Right cardiac atrium (tissue), 5 donors: ENCODE measurements at regions not wholly inside any gene's neighbourhood (a gene's known extent, or its start where the extent isn't known, plus 50 kb on each side); places are given as distances from the start of the nearest gene placed in this dataset.

Source experiments
- ATAC-seq, 2 donors: fragments of 200-7000 bp; cut with Tn5 transposase; one replicate each; pipeline versions ENCODE4 v1.8.0 to v1.9.1; 2020; ENCODE audit warnings: moderate library complexity in 2 of 2, mild to moderate bottlenecking in 1 of 2
- DNase-seq, 3 donors: peaks; one replicate each; pipeline ENCODE4 v3.0.0-alpha.2; 2020
- H3K27ac ChIP-seq: one replicate; pipeline ENCODE4 v1.5.1; 2013; ENCODE audit warnings: mild to moderate bottlenecking, low read length, control low read depth, moderate library complexity
- H3K27me3 ChIP-seq: one replicate; pipeline ENCODE4 v1.6.1; 2013; ENCODE audit not compliant: control insufficient read depth, insufficient read depth
- H3K4me1 ChIP-seq: one replicate; pipeline ENCODE4 v1.6.1; 2013; ENCODE audit warnings: low read length; ENCODE audit not compliant: control insufficient read depth, insufficient read depth
- H3K4me3 ChIP-seq: one replicate; pipeline ENCODE4 v1.5.1; 2013; ENCODE audit warnings: low read length, control low read depth
- H3K9me3 ChIP-seq: one replicate; pipeline ENCODE4 v1.6.1; 2013; ENCODE audit warnings: low read length; ENCODE audit not compliant: control insufficient read depth
- WGBS: extraction: QIAGEN DNeasy Blood & Tissue Kit; methylation state at CpG from one replicate; pipeline ENCODE4 v1.1.7; 2013; 5-methylcytosine and 5-hydroxymethylcytosine counted together
- intact Hi-C, 4 donors: fragments of 100-400 bp; cut with DNase I; formaldehyde crosslinking; loops; one replicate each; pipeline versions ENCODE4 v1.11.0 to v1.14.0; 2022 to 2023
- donor health status: healthy with polysubstance abuse.
- donor health status: DM: no; HTN: yes; CAD: no.
- donor health status: DM: no; HTN: no; CAD: no.
- donor health status: DM: no; HTN: yes; CAD: no; lungs with severe emphysema.
- donor health status: DM: yes; HTN: yes; CAD: no.

DNA sequence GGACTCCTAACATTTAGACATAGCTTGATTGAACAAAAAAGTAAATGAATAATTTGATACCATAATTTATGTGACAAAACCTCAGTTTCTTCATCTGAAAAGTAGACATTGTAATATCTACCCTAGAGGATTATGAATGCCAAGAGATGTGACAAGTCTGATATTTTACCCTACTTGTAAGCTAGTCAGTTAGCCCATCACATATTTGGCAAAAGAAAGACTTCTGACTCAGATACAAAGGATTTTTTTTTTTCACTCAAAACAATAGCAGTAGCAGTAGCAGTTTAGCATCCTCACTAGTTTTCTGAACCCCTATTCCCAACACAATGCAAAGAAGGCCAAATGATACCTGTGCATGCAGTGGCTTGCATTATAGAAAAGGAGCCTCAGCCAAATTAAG, 377.3 kb upstream of the E2F7 start:
- intact Hi-C loops, result no loop called here
- no peak for DNase-seq
- Histone ChIP-seq H3K27me3 (no peaks in the 10 kb centered on the region), H3K4me3 (no peak overlapping the region), H3K9me3 (no peaks in the 10 kb centered on the region), H3K4me1 (no peaks in the 10 kb centered on the region), H3K27ac (no peak overlapping the region)
- no peak for ATAC-seq

- no peak for ATAC-seq
- H3K4me3 ChIP-seq, result no peak overlapping the region
- intact Hi-C loops, result no loop called here
These were observed 374.4 kb upstream of the E2F7 start for GRCh38 chr12:77439749-77440148.

DNA sequence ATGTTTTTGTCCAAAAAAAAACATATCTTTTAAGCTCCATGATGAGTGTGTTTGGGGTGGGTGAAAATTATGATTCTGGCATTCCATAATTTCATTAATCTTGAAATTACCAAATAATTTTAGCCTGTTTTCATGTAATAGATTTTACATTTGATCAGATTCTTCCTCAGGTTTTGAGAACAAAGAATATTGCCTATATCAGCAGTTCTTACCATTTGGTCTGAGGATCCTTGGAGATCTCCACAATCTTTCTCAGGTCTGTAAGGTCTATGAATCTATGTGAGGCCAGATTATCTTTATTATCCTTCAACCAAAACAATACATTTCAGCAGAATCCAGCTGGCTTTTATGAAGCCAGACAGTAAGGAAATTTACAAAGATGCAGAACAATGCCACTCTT, 373.3 kb upstream of the E2F7 start:
- intact Hi-C loops, result no loop called here
- Histone ChIP-seq H3K27ac (no peak overlapping the region), H3K4me1 (no peaks in the 10 kb centered on the region), H3K4me3 (no peak overlapping the region), H3K9me3 (no peaks in the 10 kb centered on the region), H3K27me3 (no peaks in the 10 kb centered on the region)
- no peak for DNase-seq
- no peak for ATAC-seq

More at GRCh38 chr12:77439749-77440148, 374.4 kb upstream of the E2F7 start:
- DNase-seq, result no peak
- no peaks in the 10 kb centered on the region for H3K27me3 ChIP-seq
- no peak overlapping the region for H3K27ac ChIP-seq
- H3K9me3 ChIP-seq, result no peaks in the 10 kb centered on the region
- H3K4me1 ChIP-seq, result no peaks in the 10 kb centered on the region

DNA sequence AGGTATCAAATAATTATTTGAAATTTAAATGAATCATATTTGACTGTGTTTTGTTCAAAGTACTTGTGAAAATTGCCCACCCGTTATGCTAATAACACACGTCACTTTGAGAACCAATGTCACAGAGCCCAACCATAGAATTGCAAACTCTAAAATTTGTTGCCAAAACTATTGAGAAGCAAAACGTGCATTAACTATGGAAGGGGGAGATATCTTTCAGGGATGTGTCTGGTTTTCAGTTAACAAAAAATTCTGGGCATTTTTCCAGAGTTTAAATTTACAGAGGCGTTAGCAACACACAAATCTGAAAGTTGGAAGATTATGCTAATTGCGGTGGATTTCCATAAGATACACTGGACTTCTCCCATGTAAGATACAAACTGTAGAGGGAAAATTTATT, 371.8 kb upstream of the E2F7 start:
- Histone ChIP-seq H3K27me3 (no peaks in the 10 kb centered on the region), H3K27ac (no peak overlapping the region), H3K4me3 (no peak overlapping the region), H3K9me3 (no peaks in the 10 kb centered on the region), H3K4me1 (no peaks in the 10 kb centered on the region)
- WGBS, result 51% methylated on average over 5 of the region's 5 CpGs
- ATAC-seq (no peak), DNase-seq (no peak)
- intact Hi-C loops, result no loop called here

- Histone ChIP-seq H3K9me3 (no peaks in the 10 kb centered on the region), H3K27ac (no peak overlapping the region), H3K27me3 (no peaks in the 10 kb centered on the region), H3K4me3 (no peak overlapping the region), H3K4me1 (no peaks in the 10 kb centered on the region)
- DNase-seq (no peak), ATAC-seq (no peak)
- intact Hi-C loops, result no loop called here
- 66% methylated on average over 5 of the region's 5 CpGs for WGBS
These were observed 370.2 kb upstream of the E2F7 start for GRCh38 chr12:77435446-77436091.

DNA sequence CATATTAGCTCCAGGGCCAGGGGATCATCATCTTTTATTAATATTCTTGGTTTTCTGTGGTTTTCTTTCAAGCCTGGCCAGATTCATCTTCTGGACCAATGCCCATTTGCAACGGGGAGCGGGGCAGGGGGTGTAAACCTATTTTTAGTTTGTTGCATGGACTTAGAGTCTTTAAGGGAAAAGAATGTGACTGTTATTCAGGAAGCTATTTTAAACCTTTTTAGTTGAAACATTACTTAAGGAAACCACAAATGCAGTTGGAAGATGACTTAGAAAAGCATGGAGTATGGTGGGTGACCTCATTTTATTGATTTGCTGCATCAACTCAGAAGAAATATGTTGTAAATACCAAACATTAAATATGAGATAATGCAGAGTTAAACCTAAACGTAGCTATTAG, 368.4 kb upstream of the E2F7 start:
- DNase-seq (no peak), ATAC-seq (no peak)
- Histone ChIP-seq H3K27ac (no peak overlapping the region), H3K9me3 (no peaks in the 10 kb centered on the region), H3K27me3 (no peaks in the 10 kb centered on the region), H3K4me3 (no peak overlapping the region), H3K4me1 (peaks cover 1% of the 10 kb centered on the region)
- 27% methylated on average over 3 of the region's 3 CpGs for WGBS
- intact Hi-C loops, result no loop called here

- no peak overlapping the region for H3K4me3 ChIP-seq
- no peaks in the 10 kb centered on the region for H3K9me3 ChIP-seq
- intact Hi-C loops, result no loop called here
- H3K27ac ChIP-seq, result no peak overlapping the region
- H3K27me3 ChIP-seq, result no peaks in the 10 kb centered on the region
- 55% methylated on average over 1 of the region's 1 CpG for WGBS
- no peak for DNase-seq
- H3K4me1 ChIP-seq, result peaks cover 1% of the 10 kb centered on the region
- ATAC-seq, result no peak
These were observed 364.1 kb upstream of the E2F7 start for GRCh38 chr12:77429426-77429825.

DNA sequence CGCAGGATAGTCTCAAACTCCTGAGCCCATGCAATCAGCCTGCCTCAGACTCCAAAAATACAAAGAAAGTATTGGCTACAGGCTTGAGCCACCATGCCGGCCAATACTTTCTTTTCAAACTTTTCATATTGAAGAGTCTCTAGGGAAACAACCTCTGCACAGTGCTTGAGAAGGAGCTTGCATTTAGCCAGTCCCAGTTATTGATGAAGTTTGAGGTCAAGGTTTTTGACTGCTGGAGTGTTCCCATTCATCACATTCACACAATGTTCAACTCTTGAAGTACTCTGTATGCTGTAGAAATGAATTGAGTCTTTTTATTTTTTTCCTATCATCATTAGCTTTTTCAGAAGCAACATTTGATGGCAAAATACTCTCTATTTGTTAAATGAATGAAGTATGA, 355.8 kb upstream of the E2F7 start:
- Histone ChIP-seq H3K9me3 (no peaks in the 10 kb centered on the region), H3K27ac (no peak overlapping the region), H3K4me3 (no peak overlapping the region), H3K27me3 (no peaks in the 10 kb centered on the region), H3K4me1 (no peaks in the 10 kb centered on the region)
- ATAC-seq, result no peak
- no peak for DNase-seq
- intact Hi-C loops, result no loop called here
- WGBS, result 89% methylated on average over 2 of the region's 2 CpGs

DNA sequence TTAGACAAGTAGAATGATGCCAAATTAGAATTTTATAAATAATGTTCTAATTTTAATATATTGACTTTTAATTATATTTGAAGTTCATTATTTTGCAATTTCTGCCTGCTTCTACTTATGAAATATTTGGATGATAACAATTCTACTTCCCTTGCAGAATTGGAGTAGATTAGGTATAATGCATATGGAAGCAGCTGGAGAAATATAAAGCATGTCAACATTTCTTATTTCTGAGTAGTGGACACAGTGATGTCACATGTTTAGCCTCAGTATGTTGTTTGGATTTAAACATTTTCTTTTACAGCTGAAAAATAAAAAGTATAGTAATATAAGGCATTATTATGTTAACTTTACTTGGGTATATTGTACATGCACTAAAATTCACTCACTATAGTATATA, 344.2 kb upstream of the E2F7 start:
- H3K9me3 ChIP-seq, result no peaks in the 10 kb centered on the region
- no peaks in the 10 kb centered on the region for H3K4me1 ChIP-seq
- ATAC-seq (no peak), DNase-seq (no peak)
- intact Hi-C loops, result no loop called here
- H3K4me3 ChIP-seq, result no peak overlapping the region
- no peaks in the 10 kb centered on the region for H3K27me3 ChIP-seq
- no peak overlapping the region for H3K27ac ChIP-seq

GRCh38 chr12:77407931-77408330, 342.6 kb upstream of the E2F7 start:
- Histone ChIP-seq H3K4me3 (no peak overlapping the region), H3K27me3 (no peaks in the 10 kb centered on the region), H3K9me3 (no peaks in the 10 kb centered on the region), H3K27ac (no peak overlapping the region), H3K4me1 (no peaks in the 10 kb centered on the region)
- intact Hi-C loops, result no loop called here
- ATAC-seq (no peak), DNase-seq (no peak)
- WGBS, result 82% methylated on average over 1 of the region's 1 CpG

- Histone ChIP-seq H3K4me3 (no peak overlapping the region), H3K27ac (no peak overlapping the region), H3K9me3 (no peaks in the 10 kb centered on the region), H3K4me1 (no peaks in the 10 kb centered on the region), H3K27me3 (no peaks in the 10 kb centered on the region)
- no peak for ATAC-seq
- no peak for DNase-seq
- intact Hi-C loops, result no loop called here
- WGBS, result 81% methylated on average over 4 of the region's 4 CpGs
These were observed 341.0 kb upstream of the E2F7 start for GRCh38 chr12:77406219-77406905.

DNA sequence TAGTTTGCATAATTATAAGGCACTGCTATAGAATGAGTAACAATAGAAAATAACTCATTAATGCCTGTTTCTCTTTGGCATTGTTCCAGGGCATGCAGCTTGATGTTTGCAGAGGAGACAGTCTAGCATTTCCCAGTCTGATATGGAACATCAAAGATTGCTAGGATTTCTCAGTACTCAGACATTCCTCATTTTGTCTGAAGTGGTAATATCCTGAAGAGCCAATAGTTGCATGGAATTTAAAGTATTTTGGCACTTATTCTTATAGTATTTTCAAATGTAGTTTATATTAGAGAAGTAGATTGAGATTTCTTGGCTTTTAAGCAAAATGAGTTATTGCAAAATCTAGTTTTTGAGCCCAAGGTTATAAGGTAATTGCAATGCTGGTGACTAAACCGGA, 337.3 kb upstream of the E2F7 start:
- no peaks in the 10 kb centered on the region for H3K4me1 ChIP-seq
- H3K4me3 ChIP-seq, result no peak overlapping the region
- ATAC-seq, result no peak
- no peak for DNase-seq
- WGBS, result 56% methylated on average over 1 of the region's 1 CpG
- H3K27ac ChIP-seq, result no peak overlapping the region
- no peaks in the 10 kb centered on the region for H3K27me3 ChIP-seq
- intact Hi-C loops, result no loop called here
- no peaks in the 10 kb centered on the region for H3K9me3 ChIP-seq
